Retinal pigment epithelial cell (primary cell): ENCODE measurements at regions not wholly inside any gene's neighbourhood (a gene's known extent, or its start where the extent isn't known, plus 50 kb on each side); places are given as distances from the start of the nearest gene placed in this dataset.

Source experiments
- DNase-seq: peaks from one replicate; pipeline ENCODE4 v3.0.0-alpha.2; 2010; ENCODE audit warnings: low read depth
- H3K4me3 ChIP-seq: 2 replicates; pipeline ENCODE4 v1.5.1; 2011; ENCODE audit warnings: mild to moderate bottlenecking, low read length, control low read depth, moderate library complexity
- CTCF ChIP-seq: conservative IDR thresholded peaks from 2 replicates; pipeline ENCODE4 v1.5.1; 2011; ENCODE audit warnings: low read depth, low read length, control low read depth, inconsistent platforms

DNA sequence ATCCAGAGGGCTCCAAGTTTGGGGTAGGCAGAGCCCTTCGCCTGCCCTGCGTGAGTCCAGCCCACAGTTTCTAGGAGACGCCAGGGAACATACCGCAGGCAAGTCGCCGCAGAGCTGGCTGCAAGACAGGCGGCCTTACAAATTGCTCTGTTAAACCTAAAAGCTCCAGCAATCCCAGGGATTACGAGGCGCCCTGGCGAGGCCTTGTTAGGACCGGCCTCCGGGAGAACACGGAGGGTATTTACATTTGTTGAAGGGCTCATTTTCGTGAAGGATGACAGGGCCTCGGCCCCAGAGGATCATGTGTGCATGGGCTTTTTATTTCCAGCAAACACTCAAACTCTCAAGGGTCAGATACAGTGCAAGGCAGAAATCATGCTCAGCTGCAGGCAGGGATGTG, 77.6 kb upstream of the FOXF1 start:
- no peak for TF ChIP-seq CTCF
- H3K4me3 ChIP-seq = no peak overlapping the region
- no peak for DNase-seq

GRCh38 chr16:86436466-86437185, 73.7 kb upstream of the FOXF1 start:
- no peak for DNase-seq
- H3K4me3 ChIP-seq = no peak overlapping the region
- TF ChIP-seq CTCF = no peak

- DNase-seq = no peak
- TF ChIP-seq CTCF = no peak
- H3K4me3 ChIP-seq = no peak overlapping the region
These were observed 73.0 kb upstream of the FOXF1 start for GRCh38 chr16:86437348-86437747.

DNA sequence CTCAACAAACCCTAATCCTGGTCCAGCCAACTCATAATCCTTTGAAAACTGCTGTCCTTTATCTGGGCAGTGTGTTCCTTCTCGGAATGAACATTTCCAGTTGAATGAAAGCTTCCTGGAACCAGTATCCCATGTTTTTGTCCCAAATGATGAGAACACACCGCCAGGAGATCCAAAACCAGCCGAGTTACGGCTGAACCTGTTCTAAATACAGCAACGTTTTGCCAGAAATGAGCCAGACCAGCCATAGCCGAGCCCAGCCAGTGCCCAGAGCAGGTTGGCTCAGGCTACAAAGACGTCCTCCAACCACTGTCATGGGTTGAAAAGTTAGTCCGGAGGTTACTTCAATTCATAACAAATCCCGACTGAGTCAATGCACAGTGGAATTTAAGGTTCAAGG, 67.6 kb upstream of the FOXF1 start:
- no peak for DNase-seq
- H3K4me3 ChIP-seq = no peak overlapping the region
- TF ChIP-seq CTCF = no peak

- no peak for TF ChIP-seq CTCF
- DNase-seq = no peak
- H3K4me3 ChIP-seq = no peak overlapping the region
These were observed 66.7 kb upstream of the FOXF1 start for GRCh38 chr16:86443508-86444147.

- no peak overlapping the region for H3K4me3 ChIP-seq
- no peak for DNase-seq
- TF ChIP-seq CTCF = no peak
These were observed 66.1 kb upstream of the FOXF1 start for GRCh38 chr16:86444261-86444660.

GRCh38 chr16:86444661-86445060, 65.7 kb upstream of the FOXF1 start:
- no peak for DNase-seq
- H3K4me3 ChIP-seq = no peak overlapping the region
- TF ChIP-seq CTCF = no peak
